ENCODE measurements at regions not wholly inside any gene's neighbourhood (a gene's known extent, or its start where the extent isn't known, plus 50 kb on each side); places are given as distances from the start of the nearest gene placed in this dataset.
A peak's percentile ranks its signal among the peaks of the same experiment; 100 is the strongest.
"Not testable (repeated sequence)": the region's sequence is repeated elsewhere in the genome, so short reads cannot be mapped to it uniquely, and the experiment has no call there.

- Histone ChIP-seq H4K20me1 (no peaks in the 10 kb centered on the region), H3K36me3 (no peaks in the 10 kb centered on the region), H3K27ac (no peak overlapping the region), H3K4me2 (no peak overlapping the region), H3K27me3 (no peaks in the 10 kb centered on the region), H3K4me1 (peaks cover 0 to 11% (median 5%) of the 10 kb centered on the region in 10 experiments; a peak in 16 of 20 replicates), H3K4me3 (no peak overlapping the region), H3K9ac (no peak overlapping the region), H3K9me3 (replicated peaks in 1 of 11) (0 out of 22 replicates have a peak, but pooled peaks cover 0 to 3% (median 0%) of the 10 kb centered on the region in 11 experiments)
- TF ChIP-seq Cebpa-rat (IDR thresholded peaks at IDR 0.05): no peak
These were observed 62.4 kb upstream of the ATF7IP2 start for GRCh38 chr16:10323528-10323869.

DNA sequence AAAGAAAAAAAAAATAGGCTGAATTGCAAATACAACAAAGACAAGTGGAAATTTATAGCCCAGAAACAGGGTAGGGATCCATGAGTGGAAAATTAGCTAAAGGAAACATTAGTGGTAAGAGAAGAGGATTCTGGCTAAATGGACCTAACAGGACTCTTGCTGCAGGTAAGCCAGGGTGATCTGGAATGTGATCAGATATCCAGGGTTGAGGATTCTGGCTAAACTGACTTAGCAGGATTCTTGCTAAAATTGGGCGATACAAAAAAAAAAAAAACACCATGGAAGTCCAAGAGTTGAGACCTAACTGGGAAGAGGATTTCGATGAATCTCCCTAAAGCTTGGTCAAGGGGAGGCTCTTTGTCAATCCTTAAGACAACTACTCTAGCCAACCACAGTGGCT, 61.7 kb upstream of the ATF7IP2 start:
- H3K9ac ChIP-seq: no peak overlapping the region
- no peak for TF ChIP-seq Cebpa-rat (IDR thresholded peaks at IDR 0.05)
- no peak overlapping the region for H3K27ac ChIP-seq
- peaks cover 0 to 18% (median 11%) of the 10 kb centered on the region in 10 experiments; a peak in 17 of 20 replicates for H3K4me1 ChIP-seq
- no peaks in the 10 kb centered on the region for H3K27me3 ChIP-seq
- H3K9me3 ChIP-seq (replicated peaks in 1 of 11): 0 out of 22 replicates have a peak, but pooled peaks cover 0 to 3% (median 0%) of the 10 kb centered on the region in 11 experiments
- no peaks in the 10 kb centered on the region for H3K36me3 ChIP-seq
- H3K4me3 ChIP-seq: no peak overlapping the region
- H4K20me1 ChIP-seq: no peaks in the 10 kb centered on the region
- no peak overlapping the region for H3K4me2 ChIP-seq

- Histone ChIP-seq H3K9ac (no peak overlapping the region), H3K4me1 (peaks cover 16 to 34% (median 27%) of the 10 kb centered on the region in 10 experiments), H3K4me2 (no peak overlapping the region; a peak in 1 of 22 replicates), H3K27ac (peak overlapping the region in 3 of 11 experiments; percentile 22 to 25 (median 25); a peak in 4 of 22 replicates), H3K27me3 (no peaks in the 10 kb centered on the region), H3K4me3 (no peak overlapping the region), H3K9me3 (replicated peaks in 1 of 11) (0 out of 22 replicates have a peak, but pooled peaks cover 0 to 3% (median 0%) of the 10 kb centered on the region in 11 experiments), H3K36me3 (no peaks in the 10 kb centered on the region), H4K20me1 (no peaks in the 10 kb centered on the region)
- no peak for TF ChIP-seq Cebpa-rat (IDR thresholded peaks at IDR 0.05)
These were observed 59.9 kb upstream of the ATF7IP2 start for GRCh38 chr16:10325783-10326543.

DNA sequence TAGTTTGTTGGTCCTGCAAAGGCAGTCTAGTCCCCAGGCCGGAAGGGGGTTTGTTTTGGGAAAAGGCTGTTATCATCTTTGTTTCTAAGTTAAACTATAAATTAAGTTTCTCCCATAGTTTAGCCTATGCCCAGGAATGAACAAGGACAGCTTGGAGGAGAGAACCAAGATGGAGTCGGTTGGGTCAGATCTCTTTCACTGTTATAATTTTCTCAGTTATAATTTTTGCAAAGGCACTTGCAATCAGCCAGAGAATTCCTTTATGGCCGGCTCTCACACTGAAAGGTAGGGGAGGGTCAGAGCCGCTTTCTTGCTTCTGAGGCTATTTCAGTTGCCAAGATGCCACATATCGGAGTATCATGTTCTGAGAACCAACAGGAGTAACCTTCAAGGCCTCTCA, 59.2 kb upstream of the ATF7IP2 start:
- no peak overlapping the region for H3K4me3 ChIP-seq
- H3K27ac ChIP-seq: no peak overlapping the region; a peak in 1 of 22 replicates
- no peak overlapping the region for H3K9ac ChIP-seq
- H3K4me1 ChIP-seq: peaks cover 16 to 34% (median 28%) of the 10 kb centered on the region in 10 experiments
- no peaks in the 10 kb centered on the region for H4K20me1 ChIP-seq
- no peaks in the 10 kb centered on the region for H3K27me3 ChIP-seq
- H3K36me3 ChIP-seq: no peaks in the 10 kb centered on the region
- H3K9me3 ChIP-seq (replicated peaks in 1 of 11): 0 out of 22 replicates have a peak, but pooled peaks cover 0 to 3% (median 0%) of the 10 kb centered on the region in 11 experiments
- no peak overlapping the region for H3K4me2 ChIP-seq
- no peak for TF ChIP-seq Cebpa-rat (IDR thresholded peaks at IDR 0.05)

GRCh38 chr16:10328291-10328690, 57.6 kb upstream of the ATF7IP2 start:
- H4K20me1 ChIP-seq; H3K4me3 ChIP-seq; H3K27me3 ChIP-seq; H3K36me3 ChIP-seq; H3K9ac ChIP-seq; H3K9me3 ChIP-seq (replicated peaks in 1 of 11): not testable (repeated sequence)
- H3K4me1 ChIP-seq: peaks cover 16 to 36% (median 28%) of the 10 kb centered on the region in 10 experiments
- TF ChIP-seq Cebpa-rat (IDR thresholded peaks at IDR 0.05): peak in 1 of 11 experiments; percentile 48; a peak in 1 of 22 replicates
- H3K4me2 ChIP-seq: peak overlapping the region in 9 of 11 experiments; percentile 23 to 85 (median 44); a peak in 14 of 22 replicates
- H3K27ac ChIP-seq: peak overlapping the region in 9 of 11 experiments; percentile 32 to 67 (median 58); a peak in 14 of 22 replicates

DNA sequence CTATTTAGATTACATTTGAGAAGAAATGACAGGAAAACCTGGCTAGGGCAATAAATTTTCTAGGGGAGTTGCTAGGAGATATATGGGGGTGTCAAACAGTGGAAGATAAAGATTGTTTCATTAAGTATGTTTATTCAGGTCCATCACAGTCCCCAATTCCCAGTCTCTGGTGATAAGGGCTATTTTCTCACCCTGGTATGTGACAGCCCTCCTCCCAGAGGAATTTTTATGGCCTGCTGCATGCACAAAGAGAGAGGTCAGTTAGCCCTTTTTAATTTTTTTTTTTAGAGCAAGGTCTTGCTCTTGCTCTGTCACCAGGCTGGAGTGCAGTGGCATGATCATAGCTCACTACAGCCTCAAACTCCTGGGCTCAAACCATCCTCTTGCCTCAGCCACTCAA, 53.6 kb upstream of the ATF7IP2 start:
- H4K20me1 ChIP-seq: no peaks in the 10 kb centered on the region
- no peak overlapping the region for H3K4me2 ChIP-seq
- H3K4me3 ChIP-seq: no peak overlapping the region
- no peaks in the 10 kb centered on the region for H3K36me3 ChIP-seq
- H3K9me3 ChIP-seq (replicated peaks in 1 of 11): 0 out of 22 replicates have a peak, but pooled peaks cover 0 to 7% (median 0%) of the 10 kb centered on the region in 11 experiments
- no peak overlapping the region for H3K9ac ChIP-seq
- peaks cover 16 to 40% (median 27%) of the 10 kb centered on the region in 10 experiments for H3K4me1 ChIP-seq
- no peak for TF ChIP-seq Cebpa-rat (IDR thresholded peaks at IDR 0.05)
- H3K27me3 ChIP-seq: no peaks in the 10 kb centered on the region
- peak overlapping the region in 1 of 11 experiments; percentile 12; a peak in 1 of 22 replicates for H3K27ac ChIP-seq

GRCh38 chr16:10332775-10333174, 53.1 kb upstream of the ATF7IP2 start:
- Histone ChIP-seq H3K27me3 (no peaks in the 10 kb centered on the region), H3K4me3 (no peak overlapping the region), H3K27ac (peak overlapping the region in 1 of 11 experiments; percentile 12; a peak in 1 of 22 replicates), H4K20me1 (no peaks in the 10 kb centered on the region), H3K9me3 (replicated peaks in 1 of 11) (peaks cover 0 to 7% (median 0%) of the 10 kb centered on the region in 11 experiments; a peak in 3 of 22 replicates), H3K9ac (no peak overlapping the region), H3K36me3 (no peaks in the 10 kb centered on the region), H3K4me1 (peaks cover 16 to 40% (median 27%) of the 10 kb centered on the region in 10 experiments), H3K4me2 (no peak overlapping the region)
- no peak for TF ChIP-seq Cebpa-rat (IDR thresholded peaks at IDR 0.05)

- 0 out of 22 replicates have a peak, but pooled peaks of 1 of the 11 experiments have one; percentile 9 for TF ChIP-seq Cebpa-rat (IDR thresholded peaks at IDR 0.05)
These were observed 52.4 kb upstream of the ATF7IP2 start for GRCh38 chr16:10333321-10334032.

DNA sequence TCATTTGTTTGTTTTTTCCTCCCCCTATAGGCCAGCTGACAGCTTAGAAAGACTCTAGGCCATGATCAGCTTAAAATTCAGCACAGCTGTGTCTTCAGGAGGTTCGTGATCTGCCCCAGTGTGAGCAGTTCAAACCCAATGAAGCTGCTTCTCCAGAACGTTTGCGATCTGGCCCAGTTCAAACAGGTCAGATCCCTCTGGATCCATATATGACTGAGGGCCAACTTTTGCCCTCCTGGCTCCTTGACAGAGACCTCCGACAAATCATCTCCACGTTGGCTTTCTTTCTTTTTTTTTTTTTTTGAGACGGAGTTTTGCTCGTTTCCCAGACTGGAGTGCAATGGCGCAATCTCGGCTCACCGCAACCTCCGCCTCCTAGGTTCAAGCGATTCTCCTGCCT, 50.2 kb upstream of the ATF7IP2 start:
- Histone ChIP-seq H3K4me1 (peaks cover under 1 to 13% (median 6%) of the 10 kb centered on the region in 10 experiments; a peak in 14 of 20 replicates), H4K20me1 (no peaks in the 10 kb centered on the region), H3K27me3 (no peaks in the 10 kb centered on the region), H3K4me2 (no peak overlapping the region), H3K4me3 (no peak overlapping the region), H3K27ac (no peak overlapping the region), H3K9ac (no peak overlapping the region), H3K9me3 (replicated peaks in 1 of 11) (peaks cover 22 to 37% (median 28%) of the 10 kb centered on the region in 11 experiments), H3K36me3 (no peaks in the 10 kb centered on the region)
- no peak for TF ChIP-seq Cebpa-rat (IDR thresholded peaks at IDR 0.05)

More at GRCh38 chr16:10333321-10334032, 52.4 kb upstream of the ATF7IP2 start:
- H3K4me1 ChIP-seq: peaks cover 15 to 35% (median 22%) of the 10 kb centered on the region in 10 experiments
- H3K4me3 ChIP-seq: no peak overlapping the region
- no peak overlapping the region for H3K9ac ChIP-seq
- H3K36me3 ChIP-seq: no peaks in the 10 kb centered on the region
- H4K20me1 ChIP-seq: no peaks in the 10 kb centered on the region
- peak overlapping the region in 3 of 11 experiments; percentile 4 to 40 (median 7); a peak in 2 of 22 replicates for H3K4me2 ChIP-seq
- no peaks in the 10 kb centered on the region for H3K27me3 ChIP-seq
- H3K27ac ChIP-seq: no peak overlapping the region
- peaks cover 0 to 15% (median 6%) of the 10 kb centered on the region in 11 experiments; a peak in 15 of 22 replicates for H3K9me3 ChIP-seq (replicated peaks in 1 of 11)

All from BLaER1 treated with 17β-estradiol and CSF1 and Interleukin-3, amounts not matched to agents 10 nM and 100 nM (cell line).